GM12891 (cell line): ENCODE measurements at regions not wholly inside any gene's neighbourhood (a gene's known extent, or its start where the extent isn't known, plus 50 kb on each side); places are given as distances from the start of the nearest gene placed in this dataset.
"Not testable (repeated sequence)": the region's sequence is repeated elsewhere in the genome, so short reads cannot be mapped to it uniquely, and the experiment has no call there.

Source experiments
- DNase-seq: peaks from one replicate; pipeline ENCODE4 v3.0.0; 2011; ENCODE audit warnings: low spot score; ENCODE audit not compliant: insufficient read length
- FAIRE-seq: peaks from 2 replicates; lab custom pipeline; 2011; peaks lifted over from hg19 to GRCh38; lab: Jason Lieb, UNC
- PAX5 ChIP-seq: IDR thresholded peaks from 2 replicates; pipeline ENCODE4 v1.6.1; 2011; ENCODE audit warnings: low read length, moderate library complexity, mild to moderate bottlenecking; ENCODE audit not compliant: insufficient read depth, severe bottlenecking
- POLR2A ChIP-seq: IDR thresholded peaks from 2 replicates; pipeline ENCODE4 v1.6.1; 2011; ENCODE audit warnings: low read depth, low read length, control low read depth
- POLR2AphosphoS5 ChIP-seq: IDR thresholded peaks from 2 replicates; pipeline ENCODE4 v1.6.1; 2011; ENCODE audit warnings: low read depth, low read length, control low read depth
- POU2F2 ChIP-seq: IDR thresholded peaks from 2 replicates; pipeline ENCODE4 v1.6.1; 2011; ENCODE audit warnings: low read depth, mild to moderate bottlenecking, control low read depth, low read length, moderate library complexity
- SPI1 ChIP-seq: IDR thresholded peaks from 2 replicates; pipeline ENCODE4 v1.6.1; 2011; ENCODE audit warnings: low read depth, low read length, control low read depth
- TAF1 ChIP-seq: IDR thresholded peaks from 2 replicates; pipeline ENCODE4 v1.6.1; 2011; ENCODE audit warnings: low read depth, low read length, control low read depth

GRCh38 chr13:33410619-33411018 is 125.1 kb upstream of the STARD13 start:
- TF ChIP-seq POLR2A: no peak
- no peak for TF ChIP-seq PAX5
- TF ChIP-seq POLR2AphosphoS5: no peak
- no peak for TF ChIP-seq SPI1
- no peak for TF ChIP-seq POU2F2
- TF ChIP-seq TAF1: no peak
- DNase-seq (no peak), FAIRE-seq (no peak)

DNA sequence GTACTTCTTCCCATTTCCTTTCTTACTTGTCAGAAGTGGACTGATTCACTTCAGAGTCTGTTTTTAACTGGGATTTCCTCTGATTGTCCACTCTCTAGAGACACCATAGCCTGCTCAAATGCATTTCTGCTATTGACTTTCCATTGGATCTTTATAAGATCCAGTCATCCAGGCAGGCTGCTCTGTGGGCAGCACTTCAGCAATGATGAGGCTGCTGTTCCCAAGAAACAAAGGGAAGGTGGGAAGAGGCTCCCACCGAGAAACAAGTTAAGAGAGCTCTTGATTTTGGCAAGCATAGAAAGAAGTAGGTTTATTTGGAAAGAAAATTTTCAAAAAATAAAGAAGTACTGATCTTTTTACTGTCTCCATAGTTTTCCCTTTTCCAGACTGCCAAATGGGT is 125.8 kb upstream of the STARD13 start:
- no peak for FAIRE-seq
- no peak for DNase-seq
- no peak for TF ChIP-seq POLR2A
- no peak for TF ChIP-seq POLR2AphosphoS5
- no peak for TF ChIP-seq PAX5
- TF ChIP-seq TAF1: no peak
- TF ChIP-seq SPI1: no peak
- TF ChIP-seq POU2F2: no peak

DNA sequence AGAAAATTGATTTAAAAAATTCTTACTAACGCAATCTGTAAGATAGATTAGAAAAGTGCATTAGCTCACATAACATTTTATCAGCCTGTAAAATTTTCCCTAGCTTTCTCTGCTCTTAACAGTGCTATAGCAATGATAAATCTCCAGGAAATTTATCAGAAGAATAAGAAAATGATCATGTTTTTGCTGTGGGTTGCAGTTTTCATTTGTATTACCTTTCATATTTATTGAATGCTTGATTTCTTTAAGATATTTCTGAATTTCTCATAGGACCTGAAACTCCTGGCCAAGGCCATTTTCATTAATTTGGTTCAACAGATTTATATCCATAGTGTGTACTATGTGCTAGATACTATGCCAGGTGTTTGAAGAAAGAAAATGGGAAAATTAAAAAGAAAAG is 130.3 kb upstream of the STARD13 start:
- FAIRE-seq (no peak), DNase-seq (no peak)
- no peak for TF ChIP-seq PAX5
- TF ChIP-seq POLR2AphosphoS5: no peak
- no peak for TF ChIP-seq TAF1
- TF ChIP-seq SPI1: no peak
- TF ChIP-seq POLR2A: no peak
- TF ChIP-seq POU2F2: no peak

GRCh38 chr13:33418224-33418953 is 132.8 kb upstream of the STARD13 start:
- not testable (repeated sequence) for DNase-seq, FAIRE-seq

GRCh38 chr13:33420117-33420516 is 134.6 kb upstream of the STARD13 start:
- not testable (repeated sequence) for DNase-seq, FAIRE-seq

DNA sequence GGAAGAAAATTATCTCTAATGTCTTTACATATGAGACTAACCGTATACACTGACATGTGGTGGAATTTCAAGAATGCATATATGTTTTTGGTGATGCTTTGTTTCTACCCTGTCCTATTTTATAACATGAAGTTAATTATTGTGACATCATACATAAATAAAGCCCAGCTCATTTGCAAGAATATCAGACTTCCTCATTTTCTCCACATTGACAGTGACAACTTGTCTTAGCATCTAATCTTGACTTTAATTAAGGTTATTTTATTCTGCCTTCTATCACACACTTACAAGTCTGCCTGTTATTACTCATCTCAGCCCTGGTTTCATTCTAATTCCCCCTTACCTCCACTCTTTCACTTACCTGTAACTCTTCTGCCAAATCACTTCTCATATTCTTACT is 140.6 kb upstream of the STARD13 start:
- FAIRE-seq: no peak
- DNase-seq: no peak
- TF ChIP-seq POLR2AphosphoS5 (no peak), PAX5 (no peak), TAF1 (no peak), SPI1 (peak; percentile 28; the same call in 1 of the 2 replicates)

GRCh38 chr13:33433316-33433715 is 147.8 kb upstream of the STARD13 start:
- no peak for DNase-seq
- TF ChIP-seq POU2F2: no peak
- no peak for TF ChIP-seq SPI1
- no peak for TF ChIP-seq POLR2A
- no peak for TF ChIP-seq POLR2AphosphoS5
- no peak for TF ChIP-seq TAF1
- TF ChIP-seq PAX5: no peak
- FAIRE-seq: no peak

DNA sequence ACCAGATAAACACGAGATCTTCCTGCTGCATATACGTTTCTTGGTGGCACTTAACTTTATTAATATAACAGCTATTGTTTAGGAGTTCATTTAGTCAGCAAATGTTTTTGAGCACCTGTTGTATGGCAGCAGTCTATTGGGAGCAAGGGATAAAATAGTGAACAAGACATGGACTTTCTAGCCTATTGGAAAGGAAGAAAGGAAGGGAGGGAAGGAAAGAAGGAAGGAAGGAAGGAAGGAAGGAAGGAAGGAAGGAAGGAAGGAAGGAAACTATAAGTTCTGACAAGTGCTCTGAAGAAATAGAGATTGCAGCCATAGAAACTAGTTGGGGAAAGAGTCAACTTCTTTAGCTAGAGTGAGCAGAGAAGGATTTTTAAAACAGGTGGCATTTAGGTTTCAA is 149.1 kb upstream of the STARD13 start:
- no peak for FAIRE-seq
- DNase-seq: no peak
- TF ChIP-seq PAX5 (no peak), POLR2AphosphoS5 (no peak), POU2F2 (no peak), SPI1 (no peak), TAF1 (no peak), POLR2A (no peak)

- no peak for DNase-seq
- TF ChIP-seq POLR2A (no peak), POU2F2 (no peak)
- no peak for FAIRE-seq
These were observed 149.7 kb upstream of the STARD13 start for GRCh38 chr13:33435207-33435606.

DNA sequence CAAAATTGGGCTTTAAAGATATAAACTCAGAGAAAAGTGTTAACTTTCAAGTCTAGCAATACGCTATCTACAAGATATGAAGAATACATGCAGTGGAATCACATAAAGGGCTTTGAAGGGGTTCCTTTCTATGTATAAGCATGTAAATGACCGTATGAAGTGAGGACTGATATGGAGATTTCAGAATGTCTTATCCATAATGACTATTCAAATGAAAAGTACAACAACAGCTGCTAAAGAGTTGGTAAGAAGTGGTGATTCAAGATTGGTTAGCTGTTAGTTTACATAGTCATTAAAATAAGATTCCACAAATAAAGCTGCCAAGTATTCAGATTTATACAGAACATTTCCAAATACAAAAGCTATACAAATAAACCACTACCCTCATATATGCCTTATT is 153.4 kb upstream of the STARD13 start:
- TF ChIP-seq POU2F2: no peak
- no peak for TF ChIP-seq POLR2A
- no peak for TF ChIP-seq SPI1
- no peak for TF ChIP-seq TAF1
- TF ChIP-seq POLR2AphosphoS5: no peak
- TF ChIP-seq PAX5: no peak
- FAIRE-seq (peak; percentile 23), DNase-seq (no peak)

- no peak for DNase-seq
- no peak for FAIRE-seq
- TF ChIP-seq PAX5 (no peak), POLR2A (no peak)
These were observed 155.5 kb upstream of the STARD13 start for GRCh38 chr13:33441015-33441414.
